HEK293 (cell line): ENCODE measurements at regions not wholly inside any gene's neighbourhood (a gene's known extent, or its start where the extent isn't known, plus 50 kb on each side); places are given as distances from the start of the nearest gene placed in this dataset.

Experiments used
- CTCF ChIA-PET: fragments of 350-600 bp; formaldehyde crosslinking; extraction: SDS; loops from one replicate; lab custom pipeline; 2021; ENCODE audit warnings: antibody characterized with exemption; lab: Yijun Ruan, JAX
- POLR2A ChIA-PET: fragments of 300-600 bp; formaldehyde crosslinking; extraction: SDS; loops from one replicate; lab custom pipeline; 2020; ENCODE audit warnings: antibody characterized with exemption, inconsistent platforms; lab: Yijun Ruan, JAX
- H3K27ac ChIP-seq: fragments of 200-500 bp; sonication (Bioruptor generic); 2 replicates; pipeline ENCODE4 v1.5.1; 2014; ENCODE audit warnings: low read depth, low read length, control low read depth, inconsistent platforms; ENCODE audit errors: extremely low read depth
- H3K36me3 ChIP-seq, 2 experiments: fragments of 200-500 bp in 1 of 2; sonication (Bioruptor generic) in 1 of 2; 1 replicate in 1 of 2; 2 replicates in 1 of 2; pipeline ENCODE4 v1.5.1; 2014 to 2017; ENCODE audit warnings: inconsistent platforms in 2 of 2, low read length in 2 of 2; ENCODE audit not compliant: control insufficient read depth in 2 of 2, insufficient read depth in 1 of 2
- H3K4me1 ChIP-seq: fragments of 200-500 bp; sonication (Bioruptor generic); 2 replicates; pipeline ENCODE4 v1.5.1; 2014; ENCODE audit warnings: mild to moderate bottlenecking, low read length, inconsistent platforms; ENCODE audit not compliant: control insufficient read depth, insufficient read depth
- H3K4me3 ChIP-seq: 2 replicates; pipeline ENCODE4 v1.5.1; 2011; ENCODE audit warnings: low read depth, mild to moderate bottlenecking, control low read depth, low read length, moderate library complexity
- H3K9me3 ChIP-seq: fragments of 200-500 bp; sonication (Bioruptor generic); 2 replicates; pipeline ENCODE4 v1.5.1; 2014; ENCODE audit warnings: low read depth, low read length, inconsistent platforms; ENCODE audit not compliant: control insufficient read depth, insufficient read depth
- GFI1B ChIP-seq: fragments of 450-650 bp; formaldehyde crosslinking; IDR thresholded peaks from 2 replicates; pipeline ENCODE4 v1.5.1; 2016; ENCODE audit warnings: missing biosample characterization, missing genetic modification characterization
- GLIS2 ChIP-seq: fragments of 450-650 bp; formaldehyde crosslinking; IDR thresholded peaks from 2 replicates; pipeline ENCODE4 v1.5.1; 2016; ENCODE audit warnings: missing biosample characterization, missing genetic modification characterization
- HOXA7 ChIP-seq: sonication (generic); formaldehyde crosslinking; IDR thresholded peaks from 2 replicates; pipeline ENCODE4 v1.8.1; 2022; ENCODE audit warnings: missing genetic modification reagents, borderline replicate concordance
- HOXD13 ChIP-seq: sonication (generic); formaldehyde crosslinking; IDR thresholded peaks from 2 replicates; pipeline ENCODE4 v1.8.0; 2022; ENCODE audit warnings: missing genetic modification reagents, borderline replicate concordance
- KLF7 ChIP-seq: fragments of 450-650 bp; formaldehyde crosslinking; IDR thresholded peaks from 2 replicates; pipeline ENCODE4 v1.5.1; 2016; ENCODE audit warnings: missing biosample characterization, missing genetic modification characterization, borderline replicate concordance
- SETDB1 ChIP-seq: IDR thresholded peaks from one replicate; pipeline ENCODE4 v1.6.1; 2017; ENCODE audit warnings: mild to moderate bottlenecking, low read length, moderate library complexity, mixed read lengths; ENCODE audit not compliant: insufficient read length
- TRIM28 ChIP-seq: IDR thresholded peaks from 2 replicates; pipeline ENCODE4 v1.6.1; 2011; ENCODE audit warnings: low read length, control low read depth, borderline replicate concordance
- ZBTB10 ChIP-seq: fragments of 450-650 bp; formaldehyde crosslinking; IDR thresholded peaks from 2 replicates; pipeline ENCODE4 v1.5.1; 2016; ENCODE audit warnings: missing biosample characterization, missing genetic modification characterization
- ZBTB20 ChIP-seq: fragments of 450-650 bp; formaldehyde crosslinking; IDR thresholded peaks from 2 replicates; pipeline ENCODE4 v1.5.1; 2016; ENCODE audit warnings: missing biosample characterization, missing genetic modification characterization
- ZFHX2 ChIP-seq: fragments of 450-650 bp; formaldehyde crosslinking; conservative IDR thresholded peaks from 2 replicates; pipeline ENCODE4 v1.5.1; 2016; ENCODE audit warnings: missing biosample characterization, missing genetic modification characterization
- ZNF157 ChIP-seq: fragments of 450-650 bp; formaldehyde crosslinking; IDR thresholded peaks from 2 replicates; pipeline ENCODE4 v1.5.1; 2016; ENCODE audit warnings: missing biosample characterization, missing genetic modification characterization
- ZNF202 ChIP-seq: fragments of 450-650 bp; formaldehyde crosslinking; IDR thresholded peaks from 2 replicates; pipeline ENCODE4 v1.5.1; 2016; ENCODE audit warnings: missing biosample characterization, missing genetic modification characterization, borderline replicate concordance
- ZNF211 ChIP-seq: fragments of 450-650 bp; formaldehyde crosslinking; IDR thresholded peaks from 2 replicates; pipeline ENCODE4 v1.5.1; 2016; ENCODE audit warnings: low read depth, missing biosample characterization, missing genetic modification characterization
- ZNF248 ChIP-seq: fragments of 450-650 bp; formaldehyde crosslinking; IDR thresholded peaks from 2 replicates; pipeline ENCODE4 v1.5.1; 2017; ENCODE audit warnings: missing biosample characterization, missing genetic modification characterization
- ZNF362 ChIP-seq: fragments of 450-650 bp; formaldehyde crosslinking; IDR thresholded peaks from 2 replicates; pipeline ENCODE4 v1.5.1; 2016; ENCODE audit warnings: missing biosample characterization, missing genetic modification characterization
- ZNF366 ChIP-seq: fragments of 450-650 bp; formaldehyde crosslinking; conservative IDR thresholded peaks from 2 replicates; pipeline ENCODE4 v1.5.1; 2016; ENCODE audit warnings: missing biosample characterization, missing genetic modification characterization
- ZNF510 ChIP-seq: fragments of 450-650 bp; formaldehyde crosslinking; IDR thresholded peaks from 2 replicates; pipeline ENCODE4 v1.5.1; 2018; ENCODE audit warnings: mild to moderate bottlenecking, missing genetic modification characterization, missing biosample characterization; ENCODE audit not compliant: insufficient replicate concordance
- ZNF664 ChIP-seq: fragments of 450-650 bp; formaldehyde crosslinking; IDR thresholded peaks from 2 replicates; pipeline ENCODE4 v1.5.1; 2016; ENCODE audit warnings: missing biosample characterization, missing genetic modification characterization
- ZNF707 ChIP-seq: fragments of 450-650 bp; formaldehyde crosslinking; IDR thresholded peaks from 2 replicates; pipeline ENCODE4 v1.5.1; 2016; ENCODE audit warnings: missing biosample characterization, missing genetic modification characterization
- ZNF747 ChIP-seq: fragments of 450-650 bp; formaldehyde crosslinking; IDR thresholded peaks from 2 replicates; pipeline ENCODE4 v1.5.1; 2016; ENCODE audit warnings: missing biosample characterization, missing genetic modification characterization
- TF ChIP-seq, protein P1 (sequence below): fragments of 450-650 bp; formaldehyde crosslinking; IDR thresholded peaks from 2 replicates; pipeline ENCODE4 v1.5.1; 2016; ENCODE audit warnings: missing biosample characterization, missing genetic modification characterization
- TF ChIP-seq, protein P2 (sequence below): fragments of 450-650 bp; formaldehyde crosslinking; IDR thresholded peaks from 2 replicates; pipeline ENCODE4 v1.5.1; 2016; ENCODE audit warnings: missing biosample characterization, missing genetic modification characterization, borderline replicate concordance

- CTCF ChIA-PET = no interaction called here
- H3K4me1 ChIP-seq = no peaks in the 10 kb centered on the region
These were observed 865.2 kb upstream of the DDX18 start for GRCh38 chr2:116949249-116949648.

GRCh38 chr2:116952254-116952653 lies 862.2 kb upstream of the DDX18 start:
- POLR2A ChIA-PET = no interaction called here
- CTCF ChIA-PET = interaction anchor here (0.7 to 1.7 kb wide), 5 partner anchors 10 to 428 kb away, joined by 3 to 9 read pairs (median 3); no protein-coding TSS in a partner anchor

More at GRCh38 chr2:116949249-116949648, 865.2 kb upstream of the DDX18 start:
- Histone ChIP-seq H3K9me3 (no peaks in the 10 kb centered on the region), H3K36me3 (no peaks in the 10 kb centered on the region), H3K4me3 (no peak overlapping the region), H3K27ac (no peak overlapping the region)
- POLR2A ChIA-PET = no interaction called here
- no peak for TF ChIP-seq HOXD13
- no peak for TF ChIP-seq SETDB1
- no peak for TF ChIP-seq ZBTB20
- TF ChIP-seq ZBTB10 = no peak
- TF ChIP-seq ZNF248 (tag by site-specific recombination) = no peak
- TF ChIP-seq ZNF362 (tag by site-specific recombination) = no peak
- no peak for TF ChIP-seq GLIS2 (tag by site-specific recombination)
- no peak for TF ChIP-seq HOXA7 (CRISPR knock-in tag)

More at GRCh38 chr2:116952254-116952653, 862.2 kb upstream of the DDX18 start:
- no peak overlapping the region for H3K27ac ChIP-seq
- no peaks in the 10 kb centered on the region for H3K9me3 ChIP-seq
- no peak overlapping the region for H3K4me3 ChIP-seq
- no peaks in the 10 kb centered on the region for H3K4me1 ChIP-seq
- H3K36me3 ChIP-seq = no peaks in the 10 kb centered on the region
- TF ChIP-seq ZNF157 (no peak), KLF7 (tag by site-specific recombination) (no peak), ZNF366 (tag by site-specific recombination) (no peak), ZNF747 (tag by site-specific recombination) (no peak), ZNF664 (tag by site-specific recombination) (no peak), ZNF211 (no peak), ZNF510 (tag by site-specific recombination) (no peak), ZNF202 (tag by site-specific recombination) (no peak), GFI1B (tag by site-specific recombination) (no peak), ZNF707 (no peak), TRIM28 (no peak), ZFHX2 (tag by site-specific recombination) (no peak)
- TF ChIP-seq, protein P1, sequence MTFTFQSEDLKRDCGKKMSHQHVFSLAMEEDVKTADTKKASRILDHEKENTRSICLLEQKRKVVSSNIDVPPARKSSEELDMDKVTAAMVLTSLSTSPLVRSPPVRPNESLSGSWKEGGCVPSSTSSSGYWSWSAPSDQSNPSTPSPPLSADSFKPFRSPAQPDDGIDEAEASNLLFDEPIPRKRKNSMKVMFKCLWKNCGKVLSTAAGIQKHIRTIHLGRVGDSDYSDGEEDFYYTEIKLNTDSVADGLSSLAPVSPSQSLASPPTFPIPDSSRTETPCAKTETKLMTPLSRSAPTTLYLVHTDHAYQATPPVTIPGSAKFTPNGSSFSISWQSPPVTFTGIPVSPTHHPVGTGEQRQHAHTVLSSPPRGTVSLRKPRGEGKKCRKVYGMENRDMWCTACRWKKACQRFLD = no peak
- TF ChIP-seq, protein P2, sequence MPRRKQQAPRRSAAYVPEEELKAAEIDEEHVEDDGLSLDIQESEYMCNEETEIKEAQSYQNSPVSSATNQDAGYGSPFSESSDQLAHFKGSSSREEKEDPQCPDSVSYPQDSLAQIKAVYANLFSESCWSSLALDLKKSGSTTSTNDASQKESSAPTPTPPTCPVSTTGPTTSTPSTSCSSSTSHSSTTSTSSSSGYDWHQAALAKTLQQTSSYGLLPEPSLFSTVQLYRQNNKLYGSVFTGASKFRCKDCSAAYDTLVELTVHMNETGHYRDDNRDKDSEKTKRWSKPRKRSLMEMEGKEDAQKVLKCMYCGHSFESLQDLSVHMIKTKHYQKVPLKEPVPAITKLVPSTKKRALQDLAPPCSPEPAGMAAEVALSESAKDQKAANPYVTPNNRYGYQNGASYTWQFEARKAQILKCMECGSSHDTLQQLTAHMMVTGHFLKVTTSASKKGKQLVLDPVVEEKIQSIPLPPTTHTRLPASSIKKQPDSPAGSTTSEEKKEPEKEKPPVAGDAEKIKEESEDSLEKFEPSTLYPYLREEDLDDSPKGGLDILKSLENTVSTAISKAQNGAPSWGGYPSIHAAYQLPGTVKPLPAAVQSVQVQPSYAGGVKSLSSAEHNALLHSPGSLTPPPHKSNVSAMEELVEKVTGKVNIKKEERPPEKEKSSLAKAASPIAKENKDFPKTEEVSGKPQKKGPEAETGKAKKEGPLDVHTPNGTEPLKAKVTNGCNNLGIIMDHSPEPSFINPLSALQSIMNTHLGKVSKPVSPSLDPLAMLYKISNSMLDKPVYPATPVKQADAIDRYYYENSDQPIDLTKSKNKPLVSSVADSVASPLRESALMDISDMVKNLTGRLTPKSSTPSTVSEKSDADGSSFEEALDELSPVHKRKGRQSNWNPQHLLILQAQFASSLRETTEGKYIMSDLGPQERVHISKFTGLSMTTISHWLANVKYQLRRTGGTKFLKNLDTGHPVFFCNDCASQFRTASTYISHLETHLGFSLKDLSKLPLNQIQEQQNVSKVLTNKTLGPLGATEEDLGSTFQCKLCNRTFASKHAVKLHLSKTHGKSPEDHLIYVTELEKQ (tag by site-specific recombination) = no peak
